Mesothelial cell of epicardium (in vitro differentiated cells): ENCODE measurements at regions not wholly inside any gene's neighbourhood (a gene's known extent, or its start where the extent isn't known, plus 50 kb on each side); places are given as distances from the start of the nearest gene placed in this dataset.

Experiments used
- DNase-seq, 2 experiments: peaks; one replicate each; pipeline ENCODE4 v3.0.0; 2021; ENCODE audit warnings: low spot score in 2 of 2; ENCODE audit not compliant: unreplicated experiment in 2 of 2
- H3K27ac Mint-ChIP-seq: 2 replicates; pipeline ENCODE4 v1.8.0; 2021; ENCODE audit warnings: mixed read lengths
- H3K27me3 Mint-ChIP-seq: 2 replicates; pipeline ENCODE4 v1.8.0; 2021; ENCODE audit warnings: low read depth, mixed read lengths
- H3K36me3 Mint-ChIP-seq: 2 replicates; pipeline ENCODE4 v1.8.0; 2021; ENCODE audit warnings: mixed read lengths
- H3K4me1 Mint-ChIP-seq: 2 replicates; pipeline ENCODE4 v1.8.0; 2021; ENCODE audit warnings: mixed read lengths
- H3K4me3 Mint-ChIP-seq: 2 replicates; pipeline ENCODE4 v1.8.0; 2021; ENCODE audit warnings: mild to moderate bottlenecking, moderate library complexity, mixed read lengths
- H3K9me3 Mint-ChIP-seq: 2 replicates; pipeline ENCODE4 v1.8.0; 2021; ENCODE audit warnings: mixed read lengths
- CTCF ChIP-seq: fragments of 200-600 bp; sonication (generic); IDR thresholded peaks from one replicate; pipeline ENCODE4 v1.5.0; 2021; ENCODE audit warnings: antibody characterized with exemption; ENCODE audit not compliant: unreplicated experiment

GRCh38 chr10:123429706-123430221, 236.4 kb upstream of the GPR26 start:
- no peak for TF ChIP-seq CTCF
- H3K9me3 Mint-ChIP-seq: no peaks in the 10 kb centered on the region
- H3K27me3 Mint-ChIP-seq: peaks cover 96% of the 10 kb centered on the region
- no peak overlapping the region for H3K4me3 Mint-ChIP-seq
- no peaks in the 10 kb centered on the region for H3K36me3 Mint-ChIP-seq
- DNase-seq: no peak
- peaks cover 11% of the 10 kb centered on the region for H3K4me1 Mint-ChIP-seq
- H3K27ac Mint-ChIP-seq: no peak overlapping the region

- no peaks in the 10 kb centered on the region for H3K9me3 Mint-ChIP-seq
- DNase-seq: no peak
- peaks cover 96% of the 10 kb centered on the region for H3K27me3 Mint-ChIP-seq
- no peak overlapping the region for H3K4me3 Mint-ChIP-seq
- no peaks in the 10 kb centered on the region for H3K36me3 Mint-ChIP-seq
- H3K27ac Mint-ChIP-seq: no peak overlapping the region
- no peak for TF ChIP-seq CTCF
- peaks cover 11% of the 10 kb centered on the region for H3K4me1 Mint-ChIP-seq
Measured at GRCh38 chr10:123433539-123433938, 232.6 kb upstream of the GPR26 start.

GRCh38 chr10:123434435-123435039, 231.6 kb upstream of the GPR26 start:
- H3K4me1 Mint-ChIP-seq: peaks cover 6% of the 10 kb centered on the region
- DNase-seq: no peak
- peaks cover 94% of the 10 kb centered on the region for H3K27me3 Mint-ChIP-seq
- no peak overlapping the region for H3K27ac Mint-ChIP-seq
- H3K9me3 Mint-ChIP-seq: no peaks in the 10 kb centered on the region
- TF ChIP-seq CTCF: no peak
- no peak overlapping the region for H3K4me3 Mint-ChIP-seq
- no peaks in the 10 kb centered on the region for H3K36me3 Mint-ChIP-seq

- TF ChIP-seq CTCF: no peak
- H3K4me3 Mint-ChIP-seq: no peak overlapping the region
- peaks cover 88% of the 10 kb centered on the region for H3K27me3 Mint-ChIP-seq
- no peak for DNase-seq
- no peaks in the 10 kb centered on the region for H3K4me1 Mint-ChIP-seq
- H3K27ac Mint-ChIP-seq: no peak overlapping the region
- no peaks in the 10 kb centered on the region for H3K9me3 Mint-ChIP-seq
- H3K36me3 Mint-ChIP-seq: no peaks in the 10 kb centered on the region
Measured at GRCh38 chr10:123442901-123443300, 223.3 kb upstream of the GPR26 start.

GRCh38 chr10:123443924-123444323, 222.2 kb upstream of the GPR26 start:
- no peak for TF ChIP-seq CTCF
- Mint-ChIP-seq H3K27me3 (peaks cover 80% of the 10 kb centered on the region), H3K4me1 (no peaks in the 10 kb centered on the region)

More at GRCh38 chr10:123443924-123444323, 222.2 kb upstream of the GPR26 start:
- Mint-ChIP-seq H3K4me3 (no peak overlapping the region), H3K27ac (no peak overlapping the region), H3K9me3 (no peaks in the 10 kb centered on the region), H3K36me3 (no peaks in the 10 kb centered on the region)
- DNase-seq: no peak
